Endothelial cell (in vitro differentiated cells): ENCODE measurements at regions not wholly inside any gene's neighbourhood (a gene's known extent, or its start where the extent isn't known, plus 50 kb on each side); places are given as distances from the start of the nearest gene placed in this dataset.
"Not testable (repeated sequence)": the region's sequence is repeated elsewhere in the genome, so short reads cannot be mapped to it uniquely, and the experiment has no call there.

Experiments used
- DNase-seq: peaks from one replicate; pipeline ENCODE4 v3.0.0; 2021; ENCODE audit warnings: low spot score
- H3K27ac Mint-ChIP-seq: one replicate; pipeline ENCODE4 v1.8.0; 2021; ENCODE audit warnings: mixed read lengths, inconsistent platforms; ENCODE audit not compliant: unreplicated experiment
- H3K27me3 Mint-ChIP-seq: one replicate; pipeline ENCODE4 v1.8.0; 2021; ENCODE audit warnings: mild to moderate bottlenecking, moderate library complexity, mixed read lengths, inconsistent platforms; ENCODE audit not compliant: unreplicated experiment
- H3K36me3 Mint-ChIP-seq: one replicate; pipeline ENCODE4 v1.8.0; 2021; ENCODE audit warnings: mild to moderate bottlenecking, low read depth, mixed read lengths, inconsistent platforms; ENCODE audit not compliant: unreplicated experiment
- H3K4me1 Mint-ChIP-seq: one replicate; pipeline ENCODE4 v1.8.0; 2021; ENCODE audit warnings: mild to moderate bottlenecking, mixed read lengths, inconsistent platforms; ENCODE audit not compliant: unreplicated experiment
- H3K4me3 Mint-ChIP-seq: one replicate; pipeline ENCODE4 v1.8.0; 2021; ENCODE audit warnings: mild to moderate bottlenecking, mixed read lengths, inconsistent platforms; ENCODE audit not compliant: unreplicated experiment
- H3K9me3 Mint-ChIP-seq: one replicate; pipeline ENCODE4 v1.8.0; 2021; ENCODE audit warnings: mixed read lengths, inconsistent platforms; ENCODE audit not compliant: unreplicated experiment
- TF ChIP-seq, protein P1 (sequence below): fragments of 200-600 bp; sonication (generic); IDR thresholded peaks from one replicate; pipeline ENCODE4 v1.5.0; 2021; ENCODE audit warnings: antibody characterized with exemption; ENCODE audit not compliant: unreplicated experiment

DNA sequence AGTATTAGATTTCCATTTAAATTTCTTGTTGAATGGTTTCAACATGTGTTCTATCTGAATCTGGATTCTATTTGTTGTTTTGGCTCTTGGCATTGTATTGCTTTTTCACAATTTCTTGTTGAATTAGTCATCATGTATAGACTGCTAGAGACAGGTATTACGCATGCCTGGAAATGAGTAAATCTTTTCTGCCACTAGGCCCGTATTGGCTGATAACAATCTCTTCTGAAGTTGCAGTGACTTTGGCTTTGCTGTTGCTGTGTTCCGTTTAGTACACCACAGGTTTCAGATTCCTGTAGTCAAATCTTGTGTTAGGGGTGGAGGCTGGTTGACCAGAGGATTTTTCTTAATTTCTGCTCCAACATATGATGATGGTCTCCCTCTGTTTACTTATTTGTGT is 1339.4 kb downstream of the GRIK2 start:
- Mint-ChIP-seq H3K9me3 (no peaks in the 10 kb centered on the region), H3K27me3 (no peaks in the 10 kb centered on the region), H3K4me1 (no peaks in the 10 kb centered on the region), H3K4me3 (no peak overlapping the region), H3K27ac (no peak overlapping the region), H3K36me3 (no peaks in the 10 kb centered on the region)
- TF ChIP-seq, protein P1, sequence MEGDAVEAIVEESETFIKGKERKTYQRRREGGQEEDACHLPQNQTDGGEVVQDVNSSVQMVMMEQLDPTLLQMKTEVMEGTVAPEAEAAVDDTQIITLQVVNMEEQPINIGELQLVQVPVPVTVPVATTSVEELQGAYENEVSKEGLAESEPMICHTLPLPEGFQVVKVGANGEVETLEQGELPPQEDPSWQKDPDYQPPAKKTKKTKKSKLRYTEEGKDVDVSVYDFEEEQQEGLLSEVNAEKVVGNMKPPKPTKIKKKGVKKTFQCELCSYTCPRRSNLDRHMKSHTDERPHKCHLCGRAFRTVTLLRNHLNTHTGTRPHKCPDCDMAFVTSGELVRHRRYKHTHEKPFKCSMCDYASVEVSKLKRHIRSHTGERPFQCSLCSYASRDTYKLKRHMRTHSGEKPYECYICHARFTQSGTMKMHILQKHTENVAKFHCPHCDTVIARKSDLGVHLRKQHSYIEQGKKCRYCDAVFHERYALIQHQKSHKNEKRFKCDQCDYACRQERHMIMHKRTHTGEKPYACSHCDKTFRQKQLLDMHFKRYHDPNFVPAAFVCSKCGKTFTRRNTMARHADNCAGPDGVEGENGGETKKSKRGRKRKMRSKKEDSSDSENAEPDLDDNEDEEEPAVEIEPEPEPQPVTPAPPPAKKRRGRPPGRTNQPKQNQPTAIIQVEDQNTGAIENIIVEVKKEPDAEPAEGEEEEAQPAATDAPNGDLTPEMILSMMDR = no peak
- DNase-seq = no peak

DNA sequence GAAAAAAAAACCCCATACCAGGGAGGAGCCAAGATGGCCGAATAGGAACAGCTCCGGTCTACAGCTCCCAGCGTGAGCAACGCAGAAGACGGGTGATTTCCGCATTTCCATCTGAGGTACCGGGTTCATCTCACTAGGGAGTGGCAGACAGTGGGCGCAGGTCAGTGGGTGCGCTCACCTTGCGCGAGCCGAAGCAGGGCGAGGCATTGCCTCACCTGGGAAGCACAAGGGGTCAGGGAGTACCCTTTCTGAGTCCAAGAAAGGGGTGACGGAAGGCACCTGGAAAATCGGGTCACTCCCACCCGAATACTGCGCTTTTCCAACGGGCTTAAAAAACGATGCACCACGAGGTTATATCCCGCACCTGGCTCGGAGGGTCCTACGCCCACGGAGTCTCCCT is 1328.6 kb downstream of the GRIK2 start:
- H3K4me1 Mint-ChIP-seq = not testable (repeated sequence)

DNA sequence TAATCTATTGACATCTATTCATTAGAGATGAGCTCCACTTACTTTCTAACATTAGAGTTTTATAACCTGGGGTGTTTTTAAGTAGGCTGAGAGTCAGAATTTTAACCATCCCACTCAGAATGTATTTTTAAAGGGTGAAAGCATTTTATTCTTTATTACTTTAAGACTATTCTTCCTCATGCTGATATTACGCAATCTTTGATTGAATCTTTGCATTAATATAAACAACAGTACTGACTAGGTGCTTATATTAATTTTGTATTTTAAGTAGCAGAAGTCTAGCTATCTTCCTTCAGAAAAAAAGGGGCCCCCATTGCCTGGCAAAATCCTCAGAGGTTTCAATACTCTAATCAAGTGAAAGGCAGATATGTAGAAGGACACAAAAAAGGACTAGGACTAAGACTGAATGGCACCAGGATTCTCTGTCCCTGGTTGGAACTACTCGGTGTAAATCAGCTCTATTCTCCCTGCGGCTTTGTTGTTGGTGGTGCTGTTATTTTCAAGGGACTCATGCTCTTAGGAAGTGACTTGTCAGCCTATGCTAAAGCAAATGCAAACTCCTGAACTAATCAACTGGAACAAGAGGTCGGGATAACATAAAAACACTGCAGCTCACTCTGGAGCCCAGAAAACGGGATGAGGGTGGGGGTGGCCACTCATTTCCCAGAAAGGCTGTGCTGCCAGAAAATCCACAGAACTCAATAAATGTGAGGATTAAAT is 1324.4 kb downstream of the GRIK2 start:
- Mint-ChIP-seq H3K27ac (no peak overlapping the region), H3K4me3 (no peak overlapping the region), H3K9me3 (no peaks in the 10 kb centered on the region)

More for the DNA sequence above, 1328.6 kb downstream of the GRIK2 start:
- not testable (repeated sequence) for DNase-seq, H3K27me3 Mint-ChIP-seq, H3K36me3 Mint-ChIP-seq, H3K4me3 Mint-ChIP-seq, H3K9me3 Mint-ChIP-seq, H3K27ac Mint-ChIP-seq

DNA sequence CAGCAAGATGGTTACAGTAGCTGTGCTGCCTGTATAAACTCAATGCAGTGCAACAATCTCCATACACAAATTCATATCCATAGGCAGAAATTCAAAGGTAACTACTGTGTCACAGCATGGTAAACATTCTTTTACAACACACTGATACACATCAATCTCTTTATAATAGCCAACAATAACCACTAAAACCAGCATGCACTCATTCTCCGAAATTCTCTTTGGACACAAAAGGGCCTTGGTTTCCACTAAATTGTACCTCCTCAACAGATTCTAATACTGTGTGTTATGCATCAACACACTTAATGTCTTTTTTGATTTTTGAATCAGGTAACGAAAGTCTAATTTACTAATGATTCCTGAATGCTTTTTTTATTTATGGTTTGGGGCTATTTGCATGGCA is 1323.7 kb downstream of the GRIK2 start:
- Mint-ChIP-seq H3K4me1 (peaks cover 5% of the 10 kb centered on the region), H3K27ac (no peak overlapping the region), H3K36me3 (no peaks in the 10 kb centered on the region), H3K9me3 (no peaks in the 10 kb centered on the region), H3K27me3 (no peaks in the 10 kb centered on the region), H3K4me3 (no peak overlapping the region)
- TF ChIP-seq, protein P1 = no peak
- DNase-seq = no peak

More for the DNA sequence above, 1324.4 kb downstream of the GRIK2 start:
- no peaks in the 10 kb centered on the region for H3K36me3 Mint-ChIP-seq
- peaks cover 5% of the 10 kb centered on the region for H3K4me1 Mint-ChIP-seq
- H3K27me3 Mint-ChIP-seq = no peaks in the 10 kb centered on the region
- TF ChIP-seq, protein P1 = no peak
- DNase-seq = no peak

DNA sequence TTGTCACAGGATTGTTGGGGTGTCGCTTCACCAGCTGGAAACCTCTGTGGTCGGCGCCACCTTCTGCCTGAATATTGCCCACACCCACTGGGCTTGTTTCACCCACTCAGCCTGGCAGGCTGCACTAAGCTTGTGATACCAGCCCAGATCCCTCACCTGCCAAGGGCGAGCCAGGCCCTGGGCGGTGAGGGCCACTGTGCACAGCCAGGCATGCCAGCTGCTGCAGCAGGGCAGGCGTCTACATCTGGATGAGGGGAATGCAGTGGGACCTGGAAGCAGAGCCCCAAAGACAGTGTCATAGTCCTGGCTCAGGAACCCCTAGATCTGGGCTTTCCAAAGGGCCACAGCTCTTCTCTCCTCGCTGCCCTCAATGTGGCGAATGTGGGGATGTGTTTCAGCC is 1307.5 kb downstream of the GRIK2 start:
- TF ChIP-seq, protein P1 = no peak

More for the DNA sequence above, 1307.5 kb downstream of the GRIK2 start:
- no peaks in the 10 kb centered on the region for H3K36me3 Mint-ChIP-seq
- H3K27ac Mint-ChIP-seq = no peak overlapping the region
- no peak overlapping the region for H3K4me3 Mint-ChIP-seq
- H3K9me3 Mint-ChIP-seq = no peaks in the 10 kb centered on the region
- no peak for DNase-seq
- no peaks in the 10 kb centered on the region for H3K4me1 Mint-ChIP-seq
- no peaks in the 10 kb centered on the region for H3K27me3 Mint-ChIP-seq
